ENCODE measurements at regions not wholly inside any gene's neighbourhood (a gene's known extent, or its start where the extent isn't known, plus 50 kb on each side); places are given as distances from the start of the nearest gene placed in this dataset.

DNA sequence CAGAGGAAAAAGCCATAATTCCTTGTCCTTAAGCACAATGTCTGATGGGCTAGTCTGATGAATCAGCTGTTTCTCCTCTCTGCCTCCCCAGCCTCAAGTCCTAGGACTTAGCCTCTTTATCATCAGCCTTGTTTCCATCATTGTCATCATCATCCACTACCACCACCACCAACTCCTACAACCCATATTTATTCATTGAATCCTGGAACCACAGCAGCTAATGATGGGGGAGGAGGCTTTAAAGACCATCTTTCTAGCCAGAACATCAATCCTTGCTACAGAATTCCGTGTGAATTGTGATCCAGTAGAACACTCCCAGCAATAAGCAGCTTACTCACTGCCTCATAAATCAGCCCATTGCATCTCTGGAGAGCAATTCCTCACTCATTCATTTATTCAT lies 97.6 kb upstream of the TMEM132E start:
- Histone ChIP-seq H3K4me3 (no peak overlapping the region), H3K9me2 (ENCODE audit: insufficient read depth) (no peaks in the 10 kb centered on the region), H3K4me1 (replicated peaks; ENCODE audit: insufficient read depth) (no peaks in the 10 kb centered on the region), H3K27ac (no peak overlapping the region), H3K4me2 (no peak overlapping the region), H3K79me2 (ENCODE audit: low read depth) (no peaks in the 10 kb centered on the region), H3F3A (ENCODE audit: insufficient read depth, low read depth) (no peaks in the 10 kb centered on the region), H3K36me3 (ENCODE audit: low read depth) (no peaks in the 10 kb centered on the region), H2AFZ (no peak overlapping the region), H3K27me3 (ENCODE audit: insufficient read depth, low read depth) (peaks cover 29% of the 10 kb centered on the region), H4K20me1 (ENCODE audit: insufficient read depth) (no peaks in the 10 kb centered on the region), H3K9me3 (ENCODE audit: insufficient read depth, low read depth) (no peaks in the 10 kb centered on the region)
- intact Hi-C loops (cut with micrococcal nuclease; ENCODE audit: unreplicated experiment), result no loop called here
- ChIA-PET POLR2A (ENCODE audit: unreplicated experiment) (no interaction called here), CTCF (no interaction called here)
- TF ChIP-seq EZH2 (IDR thresholded peaks at IDR 0.05; ENCODE audit: low read depth), result no peak
- TF ChIP-seq, protein P1, sequence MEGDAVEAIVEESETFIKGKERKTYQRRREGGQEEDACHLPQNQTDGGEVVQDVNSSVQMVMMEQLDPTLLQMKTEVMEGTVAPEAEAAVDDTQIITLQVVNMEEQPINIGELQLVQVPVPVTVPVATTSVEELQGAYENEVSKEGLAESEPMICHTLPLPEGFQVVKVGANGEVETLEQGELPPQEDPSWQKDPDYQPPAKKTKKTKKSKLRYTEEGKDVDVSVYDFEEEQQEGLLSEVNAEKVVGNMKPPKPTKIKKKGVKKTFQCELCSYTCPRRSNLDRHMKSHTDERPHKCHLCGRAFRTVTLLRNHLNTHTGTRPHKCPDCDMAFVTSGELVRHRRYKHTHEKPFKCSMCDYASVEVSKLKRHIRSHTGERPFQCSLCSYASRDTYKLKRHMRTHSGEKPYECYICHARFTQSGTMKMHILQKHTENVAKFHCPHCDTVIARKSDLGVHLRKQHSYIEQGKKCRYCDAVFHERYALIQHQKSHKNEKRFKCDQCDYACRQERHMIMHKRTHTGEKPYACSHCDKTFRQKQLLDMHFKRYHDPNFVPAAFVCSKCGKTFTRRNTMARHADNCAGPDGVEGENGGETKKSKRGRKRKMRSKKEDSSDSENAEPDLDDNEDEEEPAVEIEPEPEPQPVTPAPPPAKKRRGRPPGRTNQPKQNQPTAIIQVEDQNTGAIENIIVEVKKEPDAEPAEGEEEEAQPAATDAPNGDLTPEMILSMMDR (conservative IDR thresholded peaks at IDR 0.05), result no peak
- no peak for DNase-seq
- BruUV-seq (replicated peaks), result no TSS peak

DNA sequence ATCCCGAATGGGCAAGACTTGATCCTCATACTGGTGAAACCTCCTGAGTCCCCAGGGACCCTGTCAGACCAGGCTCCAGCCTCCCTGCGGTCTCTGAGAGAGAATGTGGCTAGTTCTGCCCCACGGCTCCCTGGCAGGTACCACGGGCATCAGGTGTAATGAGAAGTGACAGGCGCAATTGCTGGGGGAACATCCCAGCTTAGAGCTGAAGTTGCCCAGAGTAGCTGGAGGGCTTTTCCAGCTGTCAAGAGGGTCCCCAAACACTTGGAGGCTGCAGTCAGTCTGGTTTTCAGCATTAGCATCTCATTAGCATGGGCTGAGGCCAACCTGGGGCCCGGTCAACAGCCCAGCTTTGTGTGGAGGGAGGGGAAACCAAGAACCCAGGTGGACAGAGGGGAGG lies 100.0 kb upstream of the TMEM132E start:
- Histone ChIP-seq H3K36me3 (ENCODE audit: low read depth) (no peaks in the 10 kb centered on the region), H2AFZ (no peak overlapping the region), H3K79me2 (ENCODE audit: low read depth) (no peaks in the 10 kb centered on the region), H4K20me1 (ENCODE audit: insufficient read depth) (no peaks in the 10 kb centered on the region), H3F3A (ENCODE audit: insufficient read depth, low read depth) (no peaks in the 10 kb centered on the region), H3K4me2 (no peak overlapping the region), H3K27ac (no peak overlapping the region), H3K9me2 (ENCODE audit: insufficient read depth) (no peaks in the 10 kb centered on the region), H3K27me3 (ENCODE audit: insufficient read depth, low read depth) (peaks cover 27% of the 10 kb centered on the region), H3K4me1 (replicated peaks; ENCODE audit: insufficient read depth) (no peaks in the 10 kb centered on the region), H3K9me3 (ENCODE audit: insufficient read depth, low read depth) (no peaks in the 10 kb centered on the region), H3K4me3 (no peak overlapping the region)
- DNase-seq, result no peak
- intact Hi-C loops (cut with micrococcal nuclease; ENCODE audit: unreplicated experiment), result no loop called here
- ChIA-PET POLR2A (ENCODE audit: unreplicated experiment) (no interaction called here), CTCF (no interaction called here)
- BruUV-seq (replicated peaks), result no TSS peak
- TF ChIP-seq, protein P1 (conservative IDR thresholded peaks at IDR 0.05), result no peak
- TF ChIP-seq EZH2 (IDR thresholded peaks at IDR 0.05; ENCODE audit: low read depth), result no peak

DNA sequence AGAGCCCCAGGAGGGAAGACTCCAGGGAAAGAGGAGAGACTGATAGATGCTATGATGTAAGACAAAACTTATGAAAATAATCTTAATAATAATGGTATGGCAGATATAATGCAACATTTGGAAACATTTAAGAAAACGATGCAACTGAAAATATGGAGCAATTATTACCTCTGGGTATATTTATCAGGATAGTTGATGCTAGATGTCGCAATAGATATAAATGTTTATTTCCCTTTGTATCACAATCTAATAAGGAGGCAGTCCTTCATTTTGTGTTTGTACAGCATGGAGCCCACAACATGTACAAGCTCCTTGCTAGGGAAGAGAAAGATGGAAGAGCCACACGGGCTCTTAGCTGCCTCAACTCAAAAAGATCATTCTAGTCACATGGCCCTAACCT lies 101.1 kb upstream of the TMEM132E start:
- Histone ChIP-seq H3K9me2 (ENCODE audit: insufficient read depth) (no peaks in the 10 kb centered on the region), H2AFZ (no peak overlapping the region), H3K4me2 (no peak overlapping the region), H3K27ac (no peak overlapping the region), H3K9me3 (ENCODE audit: insufficient read depth, low read depth) (no peaks in the 10 kb centered on the region), H3K4me3 (no peak overlapping the region), H3K4me1 (replicated peaks; ENCODE audit: insufficient read depth) (no peaks in the 10 kb centered on the region), H3K79me2 (ENCODE audit: low read depth) (no peaks in the 10 kb centered on the region), H3F3A (ENCODE audit: insufficient read depth, low read depth) (no peaks in the 10 kb centered on the region), H3K27me3 (ENCODE audit: insufficient read depth, low read depth) (peaks cover 23% of the 10 kb centered on the region), H4K20me1 (ENCODE audit: insufficient read depth) (no peaks in the 10 kb centered on the region), H3K36me3 (ENCODE audit: low read depth) (no peaks in the 10 kb centered on the region)
- intact Hi-C loops (cut with micrococcal nuclease; ENCODE audit: unreplicated experiment), result no loop called here
- DNase-seq, result no peak
- TF ChIP-seq, protein P1 (conservative IDR thresholded peaks at IDR 0.05), result no peak
- no peak for TF ChIP-seq EZH2 (IDR thresholded peaks at IDR 0.05; ENCODE audit: low read depth)
- no TSS peak for BruUV-seq (replicated peaks)
- ChIA-PET POLR2A (ENCODE audit: unreplicated experiment) (no interaction called here), CTCF (no interaction called here)

Measured in PC-9 (cell line).